ENCODE measurements at regions not wholly inside any gene's neighbourhood (a gene's known extent, or its start where the extent isn't known, plus 50 kb on each side); places are given as distances from the start of the nearest gene placed in this dataset.

- BruUV-seq (replicated peaks) = no TSS peak
- ChIA-PET POLR2A (no interaction called here), CTCF (no interaction called here), RAD21 (ENCODE audit: unreplicated experiment) (no interaction called here), SMC1A (ENCODE audit: uncharacterized antibody, unreplicated experiment) (no interaction called here)
- no peak overlapping the region for H3K4me3 ChIP-seq
- H3K27ac ChIP-seq (ENCODE audit: control insufficient read depth, insufficient read depth) = no peak overlapping the region
- DNase-seq (ENCODE audit: low read depth, low spot score) (no peak), FAIRE-seq (no peak), ATAC-seq (no peak)
- H2AFZ ChIP-seq (ENCODE audit: control insufficient read depth, low read depth, low read length) = no peak overlapping the region
- no peaks in the 10 kb centered on the region for H3K4me1 ChIP-seq (ENCODE audit: control insufficient read depth, insufficient read depth, low read length)
- intact Hi-C loops (cut with micrococcal nuclease; ENCODE audit: unreplicated experiment) = no loop called here
- no peaks in the 10 kb centered on the region for H3K79me2 ChIP-seq (ENCODE audit: control insufficient read depth, insufficient read depth, low read length)
- no peaks in the 10 kb centered on the region for H3K9me3 ChIP-seq (replicated peaks; ENCODE audit: control insufficient read depth, insufficient read depth, low read length)
- no peak overlapping the region for H3K4me2 ChIP-seq (ENCODE audit: control insufficient read depth, insufficient read depth)
- H3K27me3 ChIP-seq (replicated peaks in 1 of 2; ENCODE audit: control insufficient read depth in 2 of 2, insufficient read depth in 2 of 2, low read length in 1 of 2) = no peaks in the 10 kb centered on the region
- no peak overlapping the region for H3K9ac ChIP-seq (ENCODE audit: control insufficient read depth, insufficient read depth, low read length)
- no peaks in the 10 kb centered on the region for H4K20me1 ChIP-seq (ENCODE audit: control insufficient read depth, insufficient read depth)
- in situ Hi-C loops (cut with MboI) = no loop called here
- H3K36me3 ChIP-seq (ENCODE audit: control insufficient read depth in 2 of 2, insufficient read depth in 2 of 2, low read length in 1 of 2) = no peaks in the 10 kb centered on the region
- no peak for TF ChIP-seq BCLAF1 (IDR thresholded peaks at IDR 0.05)
- no peak for TF ChIP-seq CUX1 (IDR thresholded peaks at IDR 0.05; ENCODE audit: insufficient replicate concordance, low read depth, low read length)
- TF ChIP-seq HDGF (IDR thresholded peaks at IDR 0.05) = no peak
- TF ChIP-seq SUPT20H (IDR thresholded peaks at IDR 0.05; ENCODE audit: borderline replicate concordance, control insufficient read depth, low read depth, low read length) = no peak
- TF ChIP-seq ATF2 (IDR thresholded peaks at IDR 0.05; ENCODE audit: low read length) = no peak
- TF ChIP-seq RFX5 (IDR thresholded peaks at IDR 0.05; ENCODE audit: low read depth, low read length) = no peak
- TF ChIP-seq ZNF207 (IDR thresholded peaks at IDR 0.05; ENCODE audit: borderline replicate concordance) = no peak
- no peak for TF ChIP-seq ZNF384 (IDR thresholded peaks at IDR 0.05; ENCODE audit: borderline replicate concordance, low read depth, low read length)
- TF ChIP-seq WRNIP1 (IDR thresholded peaks at IDR 0.05; ENCODE audit: borderline replicate concordance, low read depth, low read length) = no peak
- TF ChIP-seq MEF2A (IDR thresholded peaks at IDR 0.05; ENCODE audit: insufficient read depth, low read depth, low read length) = no peak
- TF ChIP-seq ZSCAN29 (IDR thresholded peaks at IDR 0.05) = no peak
- TF ChIP-seq ZNF622 (IDR thresholded peaks at IDR 0.05) = no peak
- TF ChIP-seq NFYA (IDR thresholded peaks at IDR 0.05; ENCODE audit: borderline replicate concordance, low read depth, low read length) = no peak
- no peak for TF ChIP-seq CREB1 (IDR thresholded peaks at IDR 0.05; ENCODE audit: low read depth)
Observed at GRCh38 chr21:23099185-23099584, 2101.0 kb downstream of the NCAM2 start.
